GM18870 (cell line): ENCODE measurements at regions not wholly inside any gene's neighbourhood (a gene's known extent, or its start where the extent isn't known, plus 50 kb on each side); places are given as distances from the start of the nearest gene placed in this dataset.
"Not testable (repeated sequence)": the region's sequence is repeated elsewhere in the genome, so short reads cannot be mapped to it uniquely, and the experiment has no call there.

Source experiments
- ATAC-seq: cut with Tn5 transposase; IDR thresholded peaks from one replicate; pipeline ENCODE4 v1.9.1; 2021; ENCODE audit warnings: moderate library complexity; ENCODE audit not compliant: unreplicated experiment

DNA sequence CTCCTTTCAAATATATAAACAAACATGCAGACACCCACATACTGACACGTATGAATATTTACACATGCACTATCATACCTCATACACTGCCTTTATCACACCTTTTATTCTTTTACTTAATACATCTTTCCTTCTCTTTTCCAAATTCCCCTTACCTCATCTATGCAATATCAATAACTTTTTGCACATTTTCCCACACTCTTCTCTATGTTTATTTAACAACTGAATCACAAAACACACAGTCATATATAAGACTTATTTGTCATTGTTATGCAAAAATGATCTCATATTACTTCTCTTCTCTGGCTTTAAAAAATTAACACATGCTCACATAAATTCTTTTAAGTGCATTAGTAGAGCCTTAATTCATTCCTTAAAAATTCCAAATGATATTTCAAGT is 461.4 kb downstream of the DIPK2A start:
- no peak for ATAC-seq

DNA sequence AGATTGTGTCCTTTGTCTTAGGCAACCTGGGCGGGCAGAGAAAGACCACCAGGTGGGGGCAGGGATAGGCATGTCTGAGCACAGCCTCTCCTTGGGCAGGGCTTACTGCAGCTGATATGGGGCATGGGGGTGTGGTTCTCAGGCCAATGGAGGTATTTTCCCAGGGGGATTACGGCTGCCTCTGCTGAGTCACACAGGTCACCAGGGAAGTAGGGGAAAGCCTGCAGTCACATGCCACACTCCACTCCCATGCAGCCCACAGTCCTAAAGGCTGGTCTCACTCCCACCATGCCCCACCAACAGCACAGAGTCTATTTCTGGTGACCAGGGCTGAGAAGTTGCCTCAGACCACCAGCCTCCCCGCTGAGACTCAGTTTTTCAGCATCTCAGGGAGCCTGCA is 466.4 kb downstream of the DIPK2A start:
- ATAC-seq = peak; percentile 50

DNA sequence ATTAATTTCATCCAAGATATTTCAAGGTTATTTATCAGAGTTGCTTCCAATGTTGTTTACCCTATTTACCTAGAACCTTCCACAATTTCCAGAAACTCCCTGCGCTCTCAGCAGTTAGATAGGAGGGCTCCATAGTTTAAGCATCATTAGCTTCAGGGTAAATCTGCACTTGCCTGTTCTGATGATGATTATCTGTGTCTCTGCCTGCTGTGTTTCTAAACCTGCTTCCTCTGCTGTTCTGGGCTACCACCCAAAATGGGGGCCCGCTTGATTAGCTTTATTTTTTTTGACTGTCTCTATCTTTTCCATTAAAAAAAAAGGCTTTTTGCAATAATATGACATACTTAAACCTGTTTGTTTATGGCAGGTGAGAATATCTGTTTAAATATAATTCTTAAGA is 472.4 kb downstream of the DIPK2A start:
- ATAC-seq = no peak

- no peak for ATAC-seq
Measured at GRCh38 chr3:144444546-144444945, 472.9 kb downstream of the DIPK2A start.

GRCh38 chr3:144455841-144456440 is 484.3 kb downstream of the DIPK2A start:
- ATAC-seq = no peak

DNA sequence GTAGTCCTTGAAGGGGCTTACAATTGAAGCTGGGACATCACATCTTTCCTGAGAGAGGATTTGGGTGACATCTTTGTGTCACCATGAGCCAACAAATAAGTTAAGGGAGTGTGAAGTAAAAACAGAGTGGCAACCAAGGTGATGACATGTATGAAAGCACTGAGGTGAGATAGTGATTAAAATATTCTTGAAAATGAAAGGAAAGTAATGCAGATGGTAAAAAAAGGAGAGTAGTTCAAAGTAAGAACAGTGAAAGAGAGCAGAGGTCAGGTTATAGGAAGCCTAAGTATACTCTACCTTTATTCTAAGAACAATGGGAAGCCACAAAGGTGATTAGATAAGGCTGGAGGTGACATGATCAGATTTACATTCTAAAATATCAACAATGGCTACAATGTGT is 486.1 kb downstream of the DIPK2A start:
- peak; percentile 57 for ATAC-seq

DNA sequence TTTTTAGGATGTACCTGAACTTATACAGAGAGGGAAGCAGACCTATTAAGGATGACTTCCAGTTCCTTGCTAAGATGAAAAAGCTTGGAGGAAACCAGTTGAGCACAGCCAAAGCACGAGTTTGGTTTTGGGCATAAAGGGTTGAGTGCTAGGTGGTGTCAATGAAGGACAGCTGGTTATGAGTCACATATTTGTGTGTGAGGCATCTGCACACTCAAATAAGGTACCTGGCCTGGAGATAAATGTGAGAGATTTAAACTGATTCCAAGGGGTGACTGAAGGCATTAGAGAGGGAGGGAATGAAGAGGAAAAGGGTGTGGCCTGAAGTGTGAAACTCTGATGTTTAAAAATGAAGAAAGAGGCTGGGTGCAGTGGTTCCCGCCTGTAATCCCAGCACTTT is 486.7 kb downstream of the DIPK2A start:
- no peak for ATAC-seq

- ATAC-seq = no peak
Measured at GRCh38 chr3:144462337-144462736, 490.7 kb downstream of the DIPK2A start.

DNA sequence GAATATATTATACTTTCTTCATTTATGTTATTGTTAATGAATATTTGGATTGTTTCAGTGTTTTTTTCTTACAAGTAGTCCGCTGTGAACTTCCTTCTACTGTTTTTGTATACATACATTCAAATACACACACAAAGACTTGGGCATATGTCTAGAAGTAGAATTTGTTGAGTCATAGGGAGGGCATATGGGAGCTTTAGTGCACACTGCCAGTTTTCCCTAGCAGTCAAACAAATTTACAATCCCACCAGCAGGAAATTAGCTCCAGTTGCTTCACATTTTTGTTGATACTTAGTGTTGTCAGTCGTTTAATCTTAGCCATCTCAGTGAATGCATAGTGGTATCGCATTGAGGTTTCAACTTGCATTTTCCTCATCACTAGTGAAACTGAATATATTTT is 492.3 kb downstream of the DIPK2A start:
- ATAC-seq = no peak

DNA sequence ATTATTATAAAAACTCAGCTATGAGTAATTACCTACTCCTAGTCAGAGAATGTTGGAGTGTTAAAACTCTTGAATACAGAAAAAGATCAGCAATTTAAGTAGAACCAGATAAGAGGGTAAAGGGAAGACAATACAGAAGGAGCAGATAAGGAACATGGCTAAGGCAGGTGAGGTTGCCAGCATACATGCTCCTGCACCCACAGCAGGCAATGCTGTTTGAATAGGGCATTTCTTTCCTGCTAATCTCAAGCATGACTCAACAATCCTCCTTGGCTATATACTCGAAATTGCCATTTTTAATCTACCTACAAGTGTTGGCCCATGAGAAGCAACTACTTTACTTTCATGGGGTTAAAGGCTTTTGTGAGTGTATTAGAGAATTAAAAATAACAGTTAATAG is 494.5 kb downstream of the DIPK2A start:
- ATAC-seq = no peak

GRCh38 chr3:144466540-144466939 is 494.9 kb downstream of the DIPK2A start:
- ATAC-seq = peak; percentile 43

- ATAC-seq = no peak
Measured at GRCh38 chr3:144470666-144471065, 499.0 kb downstream of the DIPK2A start.

DNA sequence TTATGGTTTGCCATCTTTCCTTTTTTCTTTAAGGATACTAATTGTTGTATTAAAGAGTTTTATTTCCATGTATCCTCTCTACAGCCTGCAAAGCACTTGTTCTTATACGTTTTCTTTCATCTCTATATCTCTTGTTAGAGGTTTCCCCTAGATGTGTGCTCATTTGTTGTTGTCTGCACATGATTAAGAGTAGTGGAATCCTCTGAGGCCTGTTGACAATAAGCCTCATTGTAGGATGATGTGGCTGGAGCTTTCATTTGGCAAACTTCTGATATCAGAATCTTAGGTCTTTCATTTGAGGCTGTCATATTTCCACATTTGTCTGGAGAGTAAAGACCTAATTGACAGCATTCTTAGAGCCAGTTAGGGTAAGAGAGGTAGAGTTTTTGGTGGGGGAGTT is 506.0 kb downstream of the DIPK2A start:
- no peak for ATAC-seq

GRCh38 chr3:144480416-144480919 is 508.8 kb downstream of the DIPK2A start:
- ATAC-seq = no peak

GRCh38 chr3:144482876-144483275 is 511.3 kb downstream of the DIPK2A start:
- ATAC-seq = no peak

GRCh38 chr3:144487011-144487410 is 515.4 kb downstream of the DIPK2A start:
- no peak for ATAC-seq

DNA sequence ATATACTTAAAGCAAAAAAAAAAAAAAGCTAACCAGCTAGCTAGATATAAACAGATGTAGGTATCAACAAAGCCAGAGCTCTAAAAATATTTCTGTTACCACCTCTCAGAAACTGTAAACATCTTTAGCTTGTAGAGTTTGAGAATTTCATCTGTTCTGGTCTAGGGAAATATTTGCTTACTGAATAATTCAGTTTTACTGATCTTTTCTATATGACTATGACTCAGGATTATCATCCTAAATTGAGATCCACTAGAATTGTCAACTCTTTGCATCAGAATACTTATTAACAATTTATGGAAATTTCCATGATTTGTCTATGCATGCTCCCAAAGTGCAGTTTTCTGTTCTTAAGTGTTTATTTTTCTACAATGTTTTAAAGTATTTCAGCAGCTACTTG is 517.3 kb downstream of the DIPK2A start:
- no peak for ATAC-seq

- no peak for ATAC-seq
Measured at GRCh38 chr3:144491333-144491732, 519.7 kb downstream of the DIPK2A start.

GRCh38 chr3:144494651-144495050 is 523.0 kb downstream of the DIPK2A start:
- not testable (repeated sequence) for ATAC-seq

DNA sequence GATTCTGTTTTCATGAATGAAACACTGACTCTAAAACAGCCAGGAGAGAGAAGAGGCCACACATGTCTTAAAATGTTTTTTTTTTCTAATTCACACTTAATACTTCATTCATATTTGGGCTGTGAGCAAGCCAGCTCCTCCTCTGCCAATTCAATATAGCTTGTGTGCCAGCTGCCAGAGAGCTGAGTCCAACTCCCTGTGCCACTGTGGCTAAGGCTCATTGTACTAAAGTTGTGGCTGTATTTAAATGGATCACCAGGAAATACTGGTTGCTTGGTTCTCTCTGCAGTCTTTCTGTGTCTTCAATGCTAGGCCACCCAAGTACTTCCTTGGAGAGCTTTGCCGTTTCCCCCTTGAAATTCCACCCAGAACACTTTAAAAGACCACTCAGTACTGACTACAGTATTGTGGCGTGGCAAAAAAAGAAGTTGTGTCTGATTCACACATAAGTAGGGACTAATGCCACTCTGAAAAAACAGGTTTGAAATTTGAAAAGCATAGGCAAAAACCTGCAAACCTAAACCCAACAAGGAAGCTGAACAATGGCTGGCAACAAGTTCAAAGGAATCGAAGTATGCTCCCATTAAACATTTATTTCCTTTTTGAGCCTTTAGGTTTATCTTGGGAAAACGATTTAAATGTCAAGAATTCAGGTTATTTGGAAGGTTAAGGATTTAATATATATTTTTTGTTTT is 524.7 kb downstream of the DIPK2A start:
- ATAC-seq = no peak

DNA sequence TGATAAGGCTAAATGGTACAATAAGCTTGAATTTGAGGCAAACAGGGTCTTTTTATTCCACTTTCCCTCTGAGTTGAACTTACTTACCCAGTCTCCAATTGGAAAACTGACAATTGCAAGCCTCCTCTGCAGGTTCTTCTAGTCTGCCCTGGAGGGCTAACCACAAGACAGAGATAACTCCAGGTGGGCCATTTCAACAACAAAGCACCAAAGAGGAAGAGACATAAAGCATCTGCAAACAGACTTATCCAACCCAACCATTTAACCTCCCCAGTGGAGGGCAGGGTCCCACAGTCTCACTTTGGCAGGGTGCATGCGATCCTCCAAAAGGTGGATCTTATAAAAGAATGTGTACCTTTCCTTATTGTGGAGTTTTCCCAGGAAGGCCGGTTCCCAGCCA is 525.8 kb downstream of the DIPK2A start:
- no peak for ATAC-seq

- no peak for ATAC-seq
Measured at GRCh38 chr3:144499001-144499930, 527.6 kb downstream of the DIPK2A start.
